K562 (cell line): ENCODE measurements at regions not wholly inside any gene's neighbourhood (a gene's known extent, or its start where the extent isn't known, plus 50 kb on each side); places are given as distances from the start of the nearest gene placed in this dataset.

Experiments used
- ATAC-seq: fragments of 200-7000 bp; cut with Tn5 transposase; 3 replicates; pipeline ENCODE4 v1.9.1; 2020; ENCODE audit warnings: moderate library complexity
- BruUV-seq: library from RNA; stranded (reverse); fragments of 400-500 nt; replicated peaks from 2 replicates; lab custom pipeline; 2021; lab: Mats Ljungman, UMichigan
- CTCF ChIA-PET: fragments of 300-600 bp; formaldehyde crosslinking; extraction: SDS; loops from one replicate; lab custom pipeline; 2021; ENCODE audit warnings: low intra/inter-chr PET ratio; lab: Yijun Ruan, JAX
- POLR2A ChIA-PET: fragments of 300-600, 350-650 bp; sonication (Branson Sonifier 250); formaldehyde crosslinking; extraction: SDS; loops from one replicate; lab custom pipeline; 2021; ENCODE audit warnings: antibody characterized with exemption, inconsistent platforms; lab: Yijun Ruan, JAX
- DNase-seq, 4 experiments: peaks; one replicate each; pipeline versions ENCODE4 v3.0.0 to v3.0.0-alpha.2; 2011 to 2018; ENCODE audit warnings: low spot score in 3 of 4, mixed read lengths in 3 of 4; ENCODE audit errors: extremely low read depth in 1 of 4
- FAIRE-seq: peaks from 2 replicates; lab custom pipeline; 2011; peaks lifted over from hg19 to GRCh38; lab: Jason Lieb, UNC
- H2AFZ ChIP-seq: 2 replicates; pipeline ENCODE4 v1.6.0; 2011; ENCODE audit warnings: low read depth, low read length, control low read depth, inconsistent platforms
- H3K27ac ChIP-seq: fragments of 200-600 bp; 3 replicates; pipeline ENCODE4 v1.8.0; 2011; ENCODE audit warnings: low read depth, mild to moderate bottlenecking, control low read depth, inconsistent platforms, low read length, moderate library complexity, mixed read lengths; ENCODE audit errors: extremely low read depth
- H3K27me3 ChIP-seq, 2 experiments: fragments of 300-600 bp in 1 of 2; 2 replicates in 1 of 2; 3 replicates in 1 of 2; pipeline versions ENCODE4 v1.6.0 to v1.8.0; 2011; ENCODE audit warnings: inconsistent platforms in 2 of 2, low read length in 2 of 2, mild to moderate bottlenecking in 1 of 2, mixed read lengths in 1 of 2, moderate library complexity in 1 of 2; ENCODE audit not compliant: control insufficient read depth in 2 of 2, insufficient read depth in 2 of 2
- H3K36me3 ChIP-seq: fragments of 300-600 bp; 3 replicates; pipeline ENCODE4 v1.8.0; 2011; ENCODE audit warnings: mild to moderate bottlenecking, low read length, inconsistent platforms; ENCODE audit not compliant: control insufficient read depth, insufficient read depth
- H3K4me1 ChIP-seq, 2 experiments: fragments of 200-600 bp in 1 of 2; replicated peaks in 1 of 2; 2 replicates in 1 of 2; 3 replicates in 1 of 2; pipeline versions ENCODE4 v1.5.1 to v1.8.0; 2011; ENCODE audit warnings: inconsistent platforms in 2 of 2, low read length in 2 of 2, mild to moderate bottlenecking in 1 of 2, mixed read lengths in 1 of 2, moderate library complexity in 1 of 2; ENCODE audit not compliant: control insufficient read depth in 2 of 2, insufficient read depth in 2 of 2
- H3K4me2 ChIP-seq: 2 replicates; pipeline ENCODE4 v1.6.1; 2011; ENCODE audit warnings: low read length, control low read depth, inconsistent platforms, mixed read lengths; ENCODE audit not compliant: insufficient read depth
- H3K4me3 ChIP-seq: fragments of 200-600 bp; sonication (generic), shearing (Covaris generic); 2 replicates; pipeline ENCODE4 v1.5.1; 2016; ENCODE audit warnings: control low read depth, inconsistent platforms
- H3K79me2 ChIP-seq: fragments of 200-600 bp; 3 replicates; pipeline ENCODE4 v1.8.0; 2011; ENCODE audit warnings: low read length, inconsistent platforms; ENCODE audit not compliant: control insufficient read depth, insufficient read depth
- H3K9ac ChIP-seq, 2 experiments: 2 replicates each; pipeline versions ENCODE4 v1.6.0 to v1.6.1; 2011; ENCODE audit warnings: low read depth in 2 of 2, low read length in 2 of 2, control low read depth in 1 of 2, inconsistent platforms in 1 of 2, mild to moderate bottlenecking in 1 of 2, mixed read lengths in 1 of 2; ENCODE audit not compliant: insufficient read depth in 1 of 2
- H3K9me1 ChIP-seq: one replicate; pipeline ENCODE4 v1.6.0; 2011; ENCODE audit warnings: inconsistent platforms, mild to moderate bottlenecking, low read length, moderate library complexity; ENCODE audit not compliant: control insufficient read depth, insufficient read depth
- H3K9me3 ChIP-seq: replicated peaks from 2 replicates; pipeline ENCODE4 v1.5.1; 2011; ENCODE audit warnings: low read depth, low read length, inconsistent platforms; ENCODE audit not compliant: control insufficient read depth, insufficient read depth
- H4K20me1 ChIP-seq: replicated peaks from 2 replicates; pipeline ENCODE4 v1.6.1; 2011; ENCODE audit warnings: low read length, inconsistent platforms, mixed read lengths; ENCODE audit not compliant: control insufficient read depth, insufficient read depth
- CBX5 ChIP-seq: IDR thresholded peaks from 2 replicates; pipeline ENCODE4 v1.6.1; 2014; ENCODE audit warnings: low read depth, borderline replicate concordance
- CXXC5 ChIP-seq: fragments of 250-450 bp; sonication (Bioruptor Pico); IDR thresholded peaks from 2 replicates; pipeline ENCODE4 v1.8.0; 2022; ENCODE audit warnings: inconsistent platforms, mild to moderate bottlenecking, moderate library complexity
- MAFG ChIP-seq: fragments of 450-650 bp; conservative IDR thresholded peaks from 2 replicates; pipeline ENCODE4 v1.6.1; 2016; ENCODE audit warnings: missing genetic modification characterization, missing compliant biosample characterization
- SAFB ChIP-seq: fragments of 200-400 bp; formaldehyde crosslinking; IDR thresholded peaks from 2 replicates; pipeline ENCODE4 v1.6.1; 2017; ENCODE audit warnings: low read depth, low read length, borderline replicate concordance
- UBTF ChIP-seq, 2 experiments: IDR thresholded peaks; 2 replicates each; pipeline ENCODE4 v1.6.1; 2012; ENCODE audit warnings: improper control_type of control experiment in 2 of 2, low read depth in 2 of 2, low read length in 2 of 2, borderline replicate concordance in 1 of 2
- WGBS: fragments of 100-300 bp; shearing (Covaris generic); methylation state at CpG from one replicate; pipeline ENCODE4 v1.1.6; 2016; ENCODE audit warnings: low coverage, mixed read lengths; ENCODE audit not compliant: insufficient coverage; ENCODE audit errors: missing lambda C conversion rate; 5-methylcytosine and 5-hydroxymethylcytosine counted together
- in situ Hi-C: fragments of 300-500 bp; cut with MboI; formaldehyde crosslinking; loops from 4 replicates; pipeline ENCODE4 v1.15.0; 2018; ENCODE audit warnings: inconsistent platforms, mixed read lengths
- intact Hi-C: fragments of 100-400 bp; cut with micrococcal nuclease; formaldehyde crosslinking; loops from 2 replicates; pipeline ENCODE4 v1.14.2; 2022
- TF ChIP-seq, protein P1 (sequence below): fragments of 250-450 bp; sonication (Bioruptor Pico); IDR thresholded peaks from 2 replicates; pipeline ENCODE4 v1.9.0; 2021; ENCODE audit warnings: mild to moderate bottlenecking

DNA sequence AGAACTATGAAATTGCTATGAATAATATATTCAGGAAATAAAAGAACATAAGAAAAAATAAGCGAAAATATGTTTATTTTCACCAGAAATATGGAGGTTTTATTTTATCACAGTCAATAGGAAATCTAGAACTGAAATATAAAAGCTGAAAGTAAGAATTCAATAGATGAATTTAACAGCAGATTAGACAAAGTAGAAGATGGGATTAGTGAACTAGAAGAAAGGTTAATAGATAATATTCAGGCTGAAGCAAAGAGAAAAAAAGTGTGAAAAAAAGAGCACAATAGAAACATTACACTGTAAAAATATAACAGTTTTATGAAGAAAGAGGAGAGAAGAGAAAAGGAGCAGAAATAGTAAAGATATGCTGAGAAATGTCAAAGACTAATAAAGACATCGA lies 1152.1 kb downstream of the FAT4 start:
- Histone ChIP-seq H3K9ac (no peak overlapping the region), H2AFZ (no peak overlapping the region), H3K36me3 (peaks cover 58% of the 10 kb centered on the region), H4K20me1 (no peaks in the 10 kb centered on the region), H3K9me1 (no peaks in the 10 kb centered on the region), H3K4me3 (no peak overlapping the region), H3K9me3 (no peaks in the 10 kb centered on the region), H3K4me1 (peaks cover 0 to 6% of the 10 kb centered on the region in 2 experiments; a peak in 2 of 5 replicates), H3K79me2 (peaks cover 9% of the 10 kb centered on the region), H3K27ac (no peak overlapping the region), H3K4me2 (no peak overlapping the region), H3K27me3 (no peaks in the 10 kb centered on the region)
- POLR2A ChIA-PET: no interaction called here
- no peak for FAIRE-seq
- no peak for ATAC-seq
- WGBS: 76% methylated on average over 2 of the region's 2 CpGs
- TF ChIP-seq MAFG (tag) (no peak), CBX5 (no peak), SAFB (no peak), UBTF (IDR thresholded peaks at IDR 0.05; ENCODE audit: borderline replicate concordance in 1 of 2, low read depth in 2 of 2, low read length in 2 of 2) (no peak), CXXC5 (CRISPR knock-in tag) (no peak)
- TF ChIP-seq, protein P1, sequence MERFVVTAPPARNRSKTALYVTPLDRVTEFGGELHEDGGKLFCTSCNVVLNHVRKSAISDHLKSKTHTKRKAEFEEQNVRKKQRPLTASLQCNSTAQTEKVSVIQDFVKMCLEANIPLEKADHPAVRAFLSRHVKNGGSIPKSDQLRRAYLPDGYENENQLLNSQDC: no peak
- DNase-seq: no peak
- intact Hi-C loops (no loop called here), in situ Hi-C loops (no loop called here)
- CTCF ChIA-PET: no interaction called here
- BruUV-seq: no TSS peak
